HG02852 (cell line): ENCODE measurements at regions not wholly inside any gene's neighbourhood (a gene's known extent, or its start where the extent isn't known, plus 50 kb on each side); places are given as distances from the start of the nearest gene placed in this dataset.

Experiments used
- ATAC-seq: cut with Tn5 transposase; IDR thresholded peaks from one replicate; pipeline ENCODE4 v1.9.1; 2021; ENCODE audit warnings: mild to moderate bottlenecking, moderate library complexity; ENCODE audit not compliant: unreplicated experiment

DNA sequence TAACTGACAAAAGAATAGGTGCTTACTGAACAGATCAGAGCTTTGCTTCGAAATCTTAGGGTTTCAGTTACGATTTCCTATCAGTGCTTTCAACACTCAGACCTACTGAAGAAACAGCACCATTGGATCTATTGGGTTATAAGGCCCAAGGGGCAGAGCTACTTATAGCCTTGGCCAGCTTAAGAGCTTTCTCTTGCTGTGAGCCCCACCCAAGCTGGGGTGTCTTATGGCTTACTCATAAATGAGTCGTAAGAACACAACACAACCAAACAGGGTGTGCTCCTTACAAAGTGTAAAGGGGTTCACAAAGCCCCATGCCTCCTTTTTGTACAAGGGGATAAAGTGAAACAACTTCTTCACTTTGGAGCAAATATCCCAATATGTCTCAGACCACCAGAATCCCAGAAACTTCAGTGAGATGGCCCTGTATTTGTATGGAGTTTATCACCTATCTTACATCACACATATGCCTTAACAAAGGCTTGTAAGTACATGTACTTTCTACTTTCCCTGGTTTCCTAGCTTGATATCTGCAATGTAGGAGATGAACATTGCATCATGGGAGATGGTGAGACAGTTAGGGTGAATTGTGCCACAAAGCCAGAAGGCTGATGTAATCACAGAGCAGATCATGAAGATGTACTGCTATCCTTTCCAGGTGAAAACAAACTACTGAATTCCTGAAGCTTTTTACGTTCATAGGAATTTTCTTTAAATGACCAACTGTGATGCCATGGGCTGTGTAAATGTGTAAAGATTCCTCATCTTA, 115.5 kb upstream of the GLI2 start:
- ATAC-seq = no peak

DNA sequence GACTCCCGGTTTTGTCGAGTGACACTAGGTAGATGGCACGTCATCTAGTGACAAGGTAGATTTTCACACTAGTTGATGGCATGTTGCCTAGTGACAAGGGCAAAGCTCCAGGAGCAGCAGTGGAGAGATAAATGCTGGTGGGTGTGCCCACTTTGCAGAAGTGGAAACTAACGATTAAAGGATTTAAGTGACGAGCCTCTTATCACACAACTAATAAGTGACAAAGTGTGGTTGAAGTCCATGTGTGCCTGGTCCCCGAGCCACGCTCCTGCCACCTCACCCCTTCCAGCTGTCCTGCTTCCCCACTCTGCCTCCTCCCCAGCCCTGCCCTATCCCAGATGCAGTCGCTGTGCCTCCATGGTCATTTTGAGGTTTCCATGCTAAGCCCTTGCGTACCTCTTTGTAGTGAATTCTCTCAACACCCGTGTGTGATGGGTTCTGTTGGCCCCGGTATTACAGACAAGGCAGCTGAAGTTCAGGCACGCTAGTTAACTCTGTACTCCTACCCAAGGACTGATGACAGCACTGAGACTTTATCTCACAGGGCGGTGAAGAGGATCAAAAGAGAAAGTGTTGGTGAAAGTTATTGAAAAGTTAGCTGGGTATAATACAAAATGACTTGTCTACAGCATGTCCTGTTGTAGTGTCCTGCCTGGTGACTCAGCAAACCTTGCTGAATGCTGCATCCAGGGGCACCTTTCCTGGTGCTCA, 113.4 kb upstream of the GLI2 start:
- ATAC-seq = no peak

DNA sequence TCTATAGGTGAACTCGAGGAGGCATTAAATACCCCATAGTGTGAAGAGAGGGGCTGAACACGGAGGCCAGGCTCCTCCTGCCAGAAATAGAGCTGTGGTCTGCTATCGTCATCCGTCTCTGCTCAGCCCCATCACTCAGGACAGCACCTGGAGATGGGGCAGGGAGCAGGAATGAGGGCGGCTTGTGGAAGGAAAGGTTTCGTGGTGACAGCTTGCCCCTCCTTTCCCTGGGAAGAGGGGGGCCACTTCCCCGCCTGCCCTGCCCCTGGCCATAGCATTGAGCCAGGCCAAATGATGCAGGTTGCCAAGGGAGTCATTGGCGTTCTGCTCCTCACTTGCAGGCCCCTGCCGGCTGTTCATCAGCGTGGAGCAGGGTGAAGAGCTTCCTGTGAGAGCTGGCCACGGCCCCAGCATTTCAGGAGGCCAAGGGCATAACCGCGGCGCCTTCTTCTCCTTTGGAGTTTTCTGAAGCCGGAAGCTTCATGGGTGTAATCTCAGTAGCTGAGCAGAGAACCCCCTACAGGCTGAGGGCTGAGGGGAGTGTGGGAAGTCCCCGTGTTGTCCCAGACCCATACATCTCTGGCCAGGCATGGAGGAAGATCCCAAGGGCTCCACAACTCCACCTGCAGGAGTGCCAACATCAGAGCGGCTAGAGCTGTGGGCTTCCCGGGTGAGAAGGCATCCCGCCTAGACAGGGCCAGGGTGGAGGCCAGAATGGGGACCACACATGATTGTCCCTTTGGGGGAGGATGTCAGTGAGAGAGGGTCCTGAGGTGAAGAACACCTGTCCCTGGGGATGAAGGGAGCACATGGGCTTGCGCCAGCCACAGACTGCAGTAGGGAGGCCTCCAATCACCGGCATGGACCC, 112.5 kb upstream of the GLI2 start:
- no peak for ATAC-seq

DNA sequence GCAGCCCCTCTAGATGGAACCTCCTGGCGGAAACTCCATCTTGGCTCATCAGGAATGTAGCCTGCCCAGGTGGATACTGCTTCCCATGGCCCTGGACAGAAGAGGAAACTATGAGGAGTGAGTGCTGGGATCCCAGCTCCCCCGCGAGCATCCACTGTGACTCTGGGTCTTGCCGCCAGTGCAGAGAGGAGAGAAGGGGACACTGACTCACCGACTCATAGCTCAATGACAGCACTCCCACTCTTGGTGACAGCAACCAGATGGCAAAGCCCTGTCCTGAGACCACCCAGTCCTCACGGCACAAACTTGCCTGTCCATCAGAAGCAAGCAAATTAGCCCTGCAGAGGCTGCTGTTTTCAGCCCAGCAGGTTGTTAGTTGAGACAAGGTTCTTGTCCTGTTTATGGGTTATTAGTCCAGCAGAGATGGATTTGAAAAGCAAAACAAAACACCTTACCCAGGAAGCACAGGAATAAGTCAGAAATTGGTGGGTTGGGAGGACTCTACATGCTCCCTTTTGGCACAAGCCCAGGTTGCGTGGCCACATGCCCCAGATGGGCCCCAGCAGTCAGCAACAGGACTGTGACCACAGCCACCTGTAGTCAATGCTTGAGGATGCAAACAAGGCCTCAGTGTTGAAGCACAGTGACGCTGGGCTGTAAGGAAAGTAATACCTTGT, 111.5 kb upstream of the GLI2 start:
- no peak for ATAC-seq

DNA sequence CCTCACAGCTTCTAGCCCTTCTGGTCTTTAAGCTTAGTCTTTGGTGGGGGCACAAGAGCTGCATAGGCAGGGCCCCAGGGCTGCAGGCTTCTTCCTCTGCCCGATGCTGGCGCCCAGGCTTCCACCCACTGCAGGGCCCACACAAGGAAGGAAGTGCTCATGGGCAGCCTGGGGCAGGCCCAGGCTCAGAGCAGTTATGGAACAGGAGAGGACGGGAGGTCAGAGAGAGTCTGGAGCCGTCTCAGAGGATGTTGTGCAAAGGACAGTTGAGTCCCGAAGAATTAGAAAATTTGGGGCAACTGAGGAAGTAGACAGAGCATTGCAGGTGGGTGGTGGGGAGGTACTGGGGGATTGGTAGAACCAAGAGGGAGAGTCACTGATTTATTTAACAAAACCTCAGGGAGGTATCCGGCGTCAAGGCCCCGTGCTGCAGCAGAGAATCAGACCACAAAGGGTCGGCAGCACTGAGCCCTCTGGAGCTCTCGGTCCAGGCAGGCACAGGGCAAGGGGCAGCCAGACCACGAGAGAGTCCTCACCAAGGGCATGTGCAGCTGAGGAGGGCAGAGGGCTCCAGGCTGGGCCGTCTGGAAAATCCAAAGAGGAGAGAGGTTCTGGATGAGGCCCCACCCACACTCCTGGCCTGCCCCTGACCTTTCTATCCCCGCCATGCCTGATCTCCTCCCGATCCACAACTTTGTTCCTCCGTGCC, 110.8 kb upstream of the GLI2 start:
- no peak for ATAC-seq

DNA sequence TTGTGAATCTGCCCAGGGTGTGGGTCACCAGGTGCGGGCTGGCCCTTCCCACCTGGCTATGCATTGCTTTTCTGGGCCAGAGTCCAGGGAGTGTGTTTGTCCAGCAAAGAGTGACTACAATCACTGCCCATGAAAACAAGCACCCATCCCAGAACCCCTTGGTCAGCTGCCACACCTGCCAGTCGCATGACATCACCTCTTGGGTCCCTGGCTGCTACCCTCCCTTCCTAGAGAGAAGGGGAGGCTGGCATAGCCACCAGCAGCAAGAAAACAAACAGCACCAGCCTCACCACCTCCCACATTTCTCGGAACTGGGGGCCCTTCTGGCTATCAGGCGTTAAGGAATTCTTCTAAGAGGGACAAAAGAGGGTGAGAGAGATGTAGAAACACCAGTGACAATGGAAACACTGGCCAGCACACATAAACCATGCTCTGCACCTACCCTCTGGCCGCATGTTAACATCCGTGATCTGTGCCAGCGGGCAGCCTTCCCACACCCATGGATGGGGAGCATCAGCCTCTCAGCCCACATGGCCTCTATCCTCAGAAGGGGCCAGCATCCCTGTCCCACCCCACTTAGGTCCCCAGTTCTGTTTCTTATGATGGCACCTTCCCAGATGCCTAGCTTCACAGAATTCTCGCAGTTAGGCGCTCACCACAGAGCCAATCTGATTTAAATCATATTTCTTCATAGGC, 109.7 kb upstream of the GLI2 start:
- ATAC-seq = no peak

DNA sequence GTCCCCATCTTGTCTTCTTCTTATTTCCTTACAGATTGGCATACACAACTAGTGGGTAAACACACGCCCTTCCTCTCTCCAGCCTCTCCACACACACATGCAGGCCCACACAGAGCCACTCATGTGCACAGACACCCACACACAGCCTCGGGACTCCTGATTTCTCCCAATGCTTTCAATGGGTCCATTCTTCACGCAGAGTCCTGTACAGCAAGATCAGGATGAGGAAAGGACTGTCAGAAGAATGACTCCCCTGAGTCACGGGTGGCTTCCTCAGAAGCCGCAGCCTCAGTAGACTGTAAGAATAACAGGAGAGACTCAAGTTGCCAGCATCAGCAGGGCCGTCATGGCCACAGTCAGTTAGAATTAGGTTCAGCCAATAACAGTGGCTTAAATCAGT, 109.1 kb upstream of the GLI2 start:
- no peak for ATAC-seq

DNA sequence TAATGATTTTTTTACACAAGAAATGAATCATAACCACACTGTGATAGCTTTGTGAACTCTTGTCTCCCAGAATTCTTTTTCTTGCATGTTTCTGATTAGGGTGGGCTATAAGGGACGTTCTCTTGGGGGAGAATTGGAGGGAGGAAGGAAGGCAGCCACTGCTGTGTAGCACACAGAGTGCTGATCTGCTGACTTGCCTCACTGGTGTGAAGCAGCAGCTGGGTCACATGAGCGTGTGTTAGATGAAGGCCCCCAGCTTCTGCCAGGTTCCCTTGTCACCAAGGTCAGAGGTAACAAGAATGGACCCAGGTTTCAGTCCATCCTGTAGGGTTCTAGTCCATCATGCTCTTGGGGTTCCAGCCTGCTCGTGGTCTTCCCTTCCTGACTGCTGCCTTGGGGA, 107.4 kb upstream of the GLI2 start:
- ATAC-seq = no peak

DNA sequence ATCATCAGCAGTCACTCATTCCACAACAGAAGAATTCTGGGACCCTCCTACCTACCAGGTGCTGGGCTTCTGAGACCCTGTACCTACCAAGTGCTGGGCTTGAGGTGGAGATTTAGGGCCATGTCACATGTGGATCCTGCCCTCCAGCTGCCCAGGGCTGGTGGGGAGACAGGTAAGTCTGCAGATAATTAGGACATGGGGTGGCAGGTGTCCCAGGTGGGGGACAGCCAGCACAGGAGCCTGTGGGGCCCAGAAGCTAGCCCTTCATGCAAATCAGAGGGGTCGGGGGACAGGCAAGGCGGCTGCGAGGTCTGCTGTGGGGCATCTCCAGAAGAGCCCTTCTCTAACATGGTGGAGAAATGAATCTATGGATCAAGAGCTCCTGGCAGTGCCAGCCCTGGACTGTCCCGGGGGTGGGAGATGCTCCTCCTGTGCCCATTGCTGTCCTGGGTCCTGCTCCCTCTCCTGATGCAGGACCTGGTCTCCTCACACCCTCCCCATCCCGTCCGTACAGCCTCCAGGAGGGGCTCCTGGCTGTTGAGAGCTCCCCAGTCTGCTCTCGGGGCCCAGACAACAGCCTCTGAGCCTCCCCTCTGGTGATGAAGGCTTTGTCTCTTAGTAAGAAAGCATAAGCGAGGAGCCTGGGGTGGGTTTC, 106.3 kb upstream of the GLI2 start:
- ATAC-seq = no peak

DNA sequence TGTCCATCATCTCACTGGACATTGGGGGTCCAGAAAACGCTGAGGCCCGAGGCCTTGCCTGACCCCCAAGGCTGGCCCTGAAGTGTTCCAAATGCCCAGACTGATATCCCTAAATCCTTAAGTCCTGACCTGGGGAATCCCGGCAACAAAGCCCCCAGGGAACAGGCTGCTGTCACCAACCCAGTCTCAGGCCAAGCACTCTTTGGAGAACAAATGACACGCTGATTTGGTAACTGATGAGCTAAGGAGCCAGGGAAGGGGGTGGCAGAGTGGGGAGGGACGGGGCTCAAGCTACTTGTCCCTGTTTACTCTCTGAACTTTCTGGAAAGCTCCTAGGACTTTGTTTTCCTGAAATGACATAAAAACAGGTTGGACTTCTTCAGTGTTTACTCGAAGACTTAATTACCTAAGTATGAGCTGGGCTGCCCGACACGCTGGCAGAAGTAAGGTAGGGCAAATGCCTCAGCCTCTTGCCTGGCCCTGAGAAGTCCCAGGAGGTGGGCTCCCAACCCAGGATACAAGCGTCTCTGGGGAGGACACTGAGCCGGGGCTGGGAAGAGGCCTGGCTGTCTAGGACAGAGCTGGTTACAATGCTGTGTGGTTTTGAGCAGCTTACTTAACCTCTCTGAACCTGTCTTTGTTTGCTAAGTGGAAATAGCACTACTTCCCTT, 105.5 kb upstream of the GLI2 start:
- ATAC-seq = no peak

DNA sequence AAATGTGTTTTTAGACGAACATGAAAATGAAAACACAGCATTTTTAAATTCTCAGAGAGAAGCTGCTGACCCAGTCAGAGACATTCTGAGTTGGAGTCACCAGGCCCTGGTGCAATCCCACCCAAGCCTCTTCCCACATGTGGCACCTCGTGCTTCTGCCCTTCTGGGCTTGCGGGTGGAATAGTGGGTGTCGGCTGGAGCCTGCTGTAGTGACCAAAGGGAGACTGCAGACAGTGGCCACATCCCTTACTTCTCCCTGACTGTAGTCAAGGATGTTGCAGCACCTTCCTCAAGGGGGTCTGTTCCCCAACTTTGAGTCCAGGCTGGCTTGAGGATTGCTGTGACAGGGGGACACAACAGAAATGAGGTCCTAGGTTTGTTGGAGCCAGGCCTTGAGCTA, 104.4 kb upstream of the GLI2 start:
- no peak for ATAC-seq

DNA sequence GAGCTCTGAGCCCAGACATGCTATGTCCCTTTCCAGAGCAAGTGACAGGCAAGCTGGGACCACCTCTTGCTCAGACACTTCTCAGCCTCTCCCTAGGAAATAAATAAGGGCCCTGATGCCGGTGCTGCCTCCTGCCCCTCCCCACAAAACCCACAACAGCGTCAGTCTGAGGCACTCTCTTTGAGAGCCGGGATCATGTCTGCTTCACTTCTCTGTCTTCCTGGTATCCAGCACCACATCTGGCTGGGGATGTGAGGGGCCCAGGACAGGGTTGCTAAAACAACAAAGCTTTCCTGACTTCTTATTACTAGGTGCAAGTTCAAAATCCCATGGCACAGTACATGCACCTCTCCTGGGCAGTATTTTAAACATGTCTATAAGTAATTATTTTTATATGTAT, 103.9 kb upstream of the GLI2 start:
- no peak for ATAC-seq

DNA sequence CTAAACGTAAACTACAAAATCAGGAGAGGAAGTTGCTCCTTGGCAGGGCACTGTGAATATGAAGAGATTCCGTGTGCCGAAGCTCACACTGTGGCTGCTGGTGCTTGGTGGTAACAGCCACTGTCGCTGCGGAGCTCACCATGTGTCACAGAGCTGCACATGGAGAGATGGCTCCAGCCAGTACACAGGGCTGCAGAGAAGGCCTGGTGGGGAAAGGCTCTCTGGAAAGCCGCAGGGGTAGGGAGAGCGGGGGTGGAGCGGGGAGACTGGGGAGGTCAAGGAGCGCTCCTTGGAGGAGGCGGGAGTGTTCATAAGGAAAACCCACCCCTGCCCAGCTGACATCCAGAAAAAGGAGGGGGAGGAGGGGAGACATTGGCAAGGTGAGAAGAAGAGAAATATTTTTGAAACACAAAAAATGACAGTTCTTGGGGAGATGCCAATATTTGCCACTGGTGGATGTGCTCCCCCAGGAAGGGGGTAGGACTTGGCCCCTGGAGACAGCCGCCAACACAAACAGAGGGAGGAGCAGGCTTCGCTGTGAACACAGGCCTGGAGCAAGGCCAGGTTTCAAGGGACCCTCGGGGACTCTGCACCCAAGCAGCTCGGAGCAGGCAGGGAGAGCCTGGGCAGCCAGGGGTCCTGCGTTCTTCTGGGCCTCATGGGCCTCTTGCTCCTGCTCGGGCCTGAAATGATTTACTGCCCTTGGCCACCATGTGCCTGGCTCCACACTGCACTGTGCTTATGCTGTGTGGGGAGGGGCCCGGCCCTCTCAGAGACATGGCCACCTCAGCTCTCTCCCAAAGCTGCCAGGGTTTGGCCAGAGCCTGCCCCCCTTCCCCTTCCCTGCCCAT, 102.6 kb upstream of the GLI2 start:
- no peak for ATAC-seq

DNA sequence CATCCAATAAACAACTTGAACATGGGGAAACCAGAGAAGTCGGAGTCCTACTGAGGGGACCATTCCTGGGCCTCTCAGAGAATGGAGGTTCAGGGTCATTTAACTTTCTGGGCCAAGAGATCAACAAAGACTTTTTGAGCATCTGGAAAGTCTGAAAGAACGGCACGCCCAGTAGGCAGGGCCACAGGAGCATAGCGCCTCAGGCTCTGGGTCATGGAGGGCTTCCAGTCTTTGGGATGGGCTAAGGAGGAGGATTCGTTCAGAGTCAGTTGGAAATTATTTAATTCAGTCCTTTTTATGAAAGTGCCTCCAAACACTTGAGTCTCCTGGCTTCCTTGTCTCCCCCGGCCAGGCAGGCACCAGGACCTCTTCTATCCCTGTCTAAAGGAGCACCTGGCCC, 101.1 kb upstream of the GLI2 start:
- ATAC-seq = no peak

DNA sequence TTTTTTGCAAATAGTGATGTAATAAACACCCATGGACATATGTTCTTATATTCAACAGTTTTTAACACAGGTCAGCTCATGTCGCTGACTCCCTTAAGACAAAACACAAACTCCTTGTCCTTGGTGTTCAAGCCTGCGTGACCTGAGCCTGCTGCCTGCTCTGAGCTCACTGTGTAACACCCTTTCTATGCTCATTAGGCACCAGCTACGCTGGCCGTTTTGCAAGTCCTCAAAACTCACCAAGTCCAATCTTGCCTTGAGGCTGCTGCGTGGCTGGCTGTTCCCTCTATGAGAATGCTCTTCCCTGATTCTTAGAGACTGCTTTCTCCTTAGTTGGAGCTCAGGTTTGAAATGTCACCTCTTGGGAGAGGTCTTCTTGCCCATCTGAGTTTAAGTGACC, 100.5 kb upstream of the GLI2 start:
- ATAC-seq = no peak

DNA sequence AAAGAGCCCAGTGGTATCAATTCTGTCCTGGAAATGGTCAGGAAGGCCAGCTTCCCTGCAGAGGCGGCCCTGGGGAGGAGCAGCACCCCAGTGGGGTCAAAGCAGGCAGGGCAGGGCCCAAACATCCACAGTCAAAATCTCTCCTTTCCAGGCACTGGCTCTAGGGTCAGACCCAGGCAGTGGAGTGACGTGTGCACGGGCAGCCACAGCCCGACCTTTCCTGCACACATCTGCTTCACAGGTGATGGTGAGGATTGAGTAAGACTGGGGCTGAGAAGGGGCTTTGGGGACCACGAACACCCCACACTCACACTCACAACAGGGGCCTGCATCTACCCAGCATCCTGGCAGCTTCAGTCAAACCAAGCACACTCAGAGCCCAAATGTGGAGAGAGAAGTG, 97.8 kb upstream of the GLI2 start:
- no peak for ATAC-seq

DNA sequence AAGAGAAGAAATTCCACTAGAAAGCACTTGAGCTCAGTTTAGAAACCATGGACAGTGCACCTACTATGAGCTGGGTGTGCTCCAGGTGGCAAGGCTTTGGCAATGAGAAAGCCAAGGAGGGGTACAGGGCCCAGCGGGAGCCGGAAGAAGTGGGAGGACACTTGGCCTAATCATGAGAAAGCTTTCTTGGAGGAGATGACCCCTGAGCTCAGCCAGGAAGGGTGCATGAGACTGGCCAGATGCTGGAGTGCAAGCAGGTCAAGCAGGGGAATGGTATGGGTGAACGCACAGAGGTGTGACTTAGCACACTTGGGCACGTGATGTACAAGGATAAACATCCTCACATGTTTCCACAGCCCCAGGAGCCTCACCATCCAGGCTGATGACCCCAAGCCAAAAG, 97.2 kb upstream of the GLI2 start:
- no peak for ATAC-seq

DNA sequence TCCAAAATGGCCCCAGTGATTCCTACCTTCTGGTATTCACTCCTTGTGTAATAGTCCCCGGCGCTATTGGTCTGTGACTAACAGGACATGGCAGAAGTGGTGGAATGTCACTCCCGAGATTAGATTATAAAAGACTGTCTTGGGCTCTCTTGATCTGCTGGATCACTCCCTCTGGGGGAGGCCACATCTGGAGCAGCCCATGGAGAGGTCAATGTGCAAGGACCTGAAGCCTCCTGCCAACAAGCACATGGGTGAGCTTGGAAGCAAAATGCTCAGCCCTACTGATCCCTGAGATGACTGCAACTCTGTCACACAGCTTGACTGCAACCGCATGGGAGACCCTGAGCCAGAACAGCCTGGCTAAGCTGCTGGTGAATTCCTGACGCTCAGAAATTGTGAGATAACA, 94.3 kb upstream of the GLI2 start:
- ATAC-seq = no peak
